ENCODE measurements at regions not wholly inside any gene's neighbourhood (a gene's known extent, or its start where the extent isn't known, plus 50 kb on each side); places are given as distances from the start of the nearest gene placed in this dataset.
"Not testable (repeated sequence)": the region's sequence is repeated elsewhere in the genome, so short reads cannot be mapped to it uniquely, and the experiment has no call there.

- H3K9me3 ChIP-seq = no peaks in the 10 kb centered on the region
- intact Hi-C loops (cut with DNase I) = loop anchor here in 1 of 4 donors (10.0 kb wide), 1 partner anchor 1487 kb away; no protein-coding TSS in a partner anchor
- no peak overlapping the region for H3K27ac ChIP-seq
- DNase-seq = no peak
- WGBS, 3 donors = 70 to 78% (median 71%) methylated on average over 5 of the region's 5 CpGs
- H3K4me3 ChIP-seq = no peak overlapping the region
- H3K27me3 ChIP-seq = no peaks in the 10 kb centered on the region
- TF ChIP-seq CTCF (IDR thresholded peaks at IDR 0.05) (no peak), POLR2A (IDR thresholded peaks at IDR 0.05) (no peak), EP300 (IDR thresholded peaks at IDR 0.05) (no peak)
- no peaks in the 10 kb centered on the region for H3K4me1 ChIP-seq (ENCODE audit: insufficient read depth)
- H3K36me3 ChIP-seq = no peaks in the 10 kb centered on the region
Measured at GRCh38 chr17:72461757-72462156, 340.9 kb downstream of the SOX9 start.

- no peaks in the 10 kb centered on the region for H3K36me3 ChIP-seq
- no peaks in the 10 kb centered on the region for H3K9me3 ChIP-seq
- intact Hi-C loops (cut with DNase I) = loop anchor here in 1 of 4 donors (10.0 kb wide), 1 partner anchor 1488 kb away; no protein-coding TSS in a partner anchor
- H3K4me1 ChIP-seq (ENCODE audit: insufficient read depth) = no peaks in the 10 kb centered on the region
- no peak overlapping the region for H3K4me3 ChIP-seq
- H3K27me3 ChIP-seq = no peaks in the 10 kb centered on the region
- TF ChIP-seq POLR2A (IDR thresholded peaks at IDR 0.05) (no peak), EP300 (IDR thresholded peaks at IDR 0.05) (no peak), CTCF (IDR thresholded peaks at IDR 0.05) (no peak)
- H3K27ac ChIP-seq = no peak overlapping the region
- no peak for DNase-seq
- WGBS, 3 donors = 21 to 25% (median 24%) methylated on average over 1 of the region's 1 CpG
Measured at GRCh38 chr17:72462407-72462806, 341.6 kb downstream of the SOX9 start.

DNA sequence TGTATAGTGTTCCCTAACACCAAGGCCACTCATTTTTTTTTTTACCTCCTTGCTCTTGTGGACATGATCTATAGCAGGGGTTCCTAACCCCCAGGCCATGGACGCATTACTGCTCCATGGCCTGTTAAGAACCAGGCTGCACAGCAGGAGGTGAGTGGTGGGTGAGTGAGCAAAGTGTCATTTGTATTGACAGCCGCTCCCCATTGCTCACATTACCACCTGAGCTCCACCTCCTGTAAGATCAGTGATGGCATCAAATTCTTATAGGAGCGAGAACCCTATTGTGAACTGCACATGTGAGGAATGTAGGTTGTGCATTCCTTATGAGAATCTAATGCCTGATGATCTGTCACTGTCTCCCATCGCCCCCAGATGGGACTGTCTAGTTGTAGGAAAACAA, 342.0 kb downstream of the SOX9 start:
- intact Hi-C loops (cut with DNase I) = loop anchor here in 1 of 4 donors (10.0 kb wide), 1 partner anchor 1488 kb away; no protein-coding TSS in a partner anchor
- Histone ChIP-seq H3K9me3 (no peaks in the 10 kb centered on the region), H3K27me3 (no peaks in the 10 kb centered on the region), H3K36me3 (no peaks in the 10 kb centered on the region), H3K4me3 (no peak overlapping the region), H3K4me1 (ENCODE audit: insufficient read depth) (no peaks in the 10 kb centered on the region), H3K27ac (no peak overlapping the region)
- no peak for DNase-seq
- WGBS, 3 donors = 89 to 90% (median 90%) methylated on average over 4 of the region's 4 CpGs
- TF ChIP-seq POLR2A (IDR thresholded peaks at IDR 0.05) (no peak), CTCF (IDR thresholded peaks at IDR 0.05) (no peak), EP300 (IDR thresholded peaks at IDR 0.05) (no peak)

- TF ChIP-seq CTCF (IDR thresholded peaks at IDR 0.05) = no peak
- WGBS, 3 donors = 80 to 85% (median 83%) methylated on average over 10 of the region's 10 CpGs
- H3K9me3 ChIP-seq = no peaks in the 10 kb centered on the region
- no peak overlapping the region for H3K4me3 ChIP-seq
- DNase-seq = no peak
- no peaks in the 10 kb centered on the region for H3K36me3 ChIP-seq
- intact Hi-C loops (cut with DNase I) = loop anchor here in 1 of 4 donors (10.0 kb wide), 1 partner anchor 1489 kb away; no protein-coding TSS in a partner anchor
- no peak overlapping the region for H3K27ac ChIP-seq
- no peaks in the 10 kb centered on the region for H3K27me3 ChIP-seq
- H3K4me1 ChIP-seq (ENCODE audit: insufficient read depth) = no peaks in the 10 kb centered on the region
Measured at GRCh38 chr17:72463287-72464102, 342.7 kb downstream of the SOX9 start.

DNA sequence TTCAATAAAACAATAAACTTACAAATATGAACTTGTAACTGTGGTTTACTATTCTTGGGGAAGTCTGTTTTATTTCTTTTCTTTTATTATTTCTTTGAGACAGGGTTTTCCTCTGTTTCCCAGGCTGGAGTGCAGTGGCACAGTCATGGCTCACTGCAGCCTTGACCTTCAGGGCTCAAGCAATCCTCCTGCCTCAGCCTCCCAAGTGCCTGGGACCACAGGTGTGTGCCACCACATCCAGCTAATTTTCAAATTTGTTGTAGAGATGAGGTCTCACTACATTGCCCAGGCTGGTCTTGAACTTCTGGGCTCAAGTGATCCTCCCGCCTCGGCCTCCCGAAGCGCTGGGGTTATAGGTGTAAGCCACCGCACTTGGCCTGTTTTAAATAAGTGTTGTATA, 343.4 kb downstream of the SOX9 start:
- H3K36me3 ChIP-seq; H3K4me3 ChIP-seq; H3K27ac ChIP-seq; H3K27me3 ChIP-seq; H3K4me1 ChIP-seq (ENCODE audit: insufficient read depth); DNase-seq; H3K9me3 ChIP-seq: not testable (repeated sequence)
- intact Hi-C loops (cut with DNase I) = loop anchor here in 1 of 4 donors (10.0 kb wide), 1 partner anchor 1489 kb away; no protein-coding TSS in a partner anchor
- WGBS, 3 donors = 96 to 98% (median 96%) methylated on average over 5 of the region's 5 CpGs

All from ovary (tissue), 7 donors.